ENCODE measurements at regions not wholly inside any gene's neighbourhood (a gene's known extent, or its start where the extent isn't known, plus 50 kb on each side); places are given as distances from the start of the nearest gene placed in this dataset.

DNA sequence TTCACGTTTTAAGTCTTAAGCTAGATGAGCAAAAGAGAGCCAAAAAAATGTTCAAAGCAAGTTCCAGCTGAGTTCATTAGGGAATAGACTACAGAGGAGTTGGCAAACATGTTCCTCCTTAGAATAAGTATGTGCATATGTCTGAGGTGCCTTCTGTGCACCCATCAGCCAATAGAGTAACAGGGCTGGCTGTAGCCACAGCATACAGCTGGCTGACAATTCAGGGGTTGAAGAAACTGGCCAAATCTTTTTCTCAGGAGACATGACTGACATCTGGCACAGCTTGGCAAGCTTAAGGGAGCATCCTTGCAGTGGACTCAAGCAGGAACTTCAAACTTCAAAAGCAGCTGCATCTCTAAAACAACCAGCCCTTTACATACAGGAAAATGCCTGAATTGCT lies 414.8 kb upstream of the PCDH20 start:
- no peak for DNase-seq (ENCODE audit: low read depth, low spot score)
- no peak overlapping the region for H3K4me3 ChIP-seq (ENCODE audit: low read depth, low read length)
- ChIA-PET CTCF (no interaction called here), POLR2A (no interaction called here)
- TF ChIP-seq, protein P1, sequence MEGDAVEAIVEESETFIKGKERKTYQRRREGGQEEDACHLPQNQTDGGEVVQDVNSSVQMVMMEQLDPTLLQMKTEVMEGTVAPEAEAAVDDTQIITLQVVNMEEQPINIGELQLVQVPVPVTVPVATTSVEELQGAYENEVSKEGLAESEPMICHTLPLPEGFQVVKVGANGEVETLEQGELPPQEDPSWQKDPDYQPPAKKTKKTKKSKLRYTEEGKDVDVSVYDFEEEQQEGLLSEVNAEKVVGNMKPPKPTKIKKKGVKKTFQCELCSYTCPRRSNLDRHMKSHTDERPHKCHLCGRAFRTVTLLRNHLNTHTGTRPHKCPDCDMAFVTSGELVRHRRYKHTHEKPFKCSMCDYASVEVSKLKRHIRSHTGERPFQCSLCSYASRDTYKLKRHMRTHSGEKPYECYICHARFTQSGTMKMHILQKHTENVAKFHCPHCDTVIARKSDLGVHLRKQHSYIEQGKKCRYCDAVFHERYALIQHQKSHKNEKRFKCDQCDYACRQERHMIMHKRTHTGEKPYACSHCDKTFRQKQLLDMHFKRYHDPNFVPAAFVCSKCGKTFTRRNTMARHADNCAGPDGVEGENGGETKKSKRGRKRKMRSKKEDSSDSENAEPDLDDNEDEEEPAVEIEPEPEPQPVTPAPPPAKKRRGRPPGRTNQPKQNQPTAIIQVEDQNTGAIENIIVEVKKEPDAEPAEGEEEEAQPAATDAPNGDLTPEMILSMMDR (IDR thresholded peaks at IDR 0.05; ENCODE audit: insufficient read depth, low read length, missing control alignments): no peak

DNA sequence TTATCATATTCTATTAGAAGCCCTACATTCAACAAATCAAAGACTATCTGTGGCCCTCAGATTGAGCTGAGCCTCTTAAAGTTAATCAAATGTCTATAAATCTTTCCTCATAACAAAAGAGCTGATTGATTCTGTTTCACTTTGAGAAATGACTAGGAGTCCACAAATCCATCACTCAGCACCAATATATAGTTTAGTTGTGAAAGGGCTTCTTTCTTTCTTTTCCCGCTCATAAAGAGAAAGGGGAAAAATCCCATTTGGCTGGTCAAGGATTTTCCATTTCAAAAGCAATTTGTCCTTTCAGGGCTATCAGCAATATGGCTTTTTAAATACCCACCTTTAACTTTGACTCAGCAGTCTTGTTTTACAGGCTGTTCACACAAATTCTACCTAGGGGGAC lies 408.5 kb upstream of the PCDH20 start:
- TF ChIP-seq, protein P1 (IDR thresholded peaks at IDR 0.05; ENCODE audit: insufficient read depth, low read length, missing control alignments): no peak
- DNase-seq (ENCODE audit: low read depth, low spot score): no peak
- ChIA-PET CTCF (no interaction called here), POLR2A (no interaction called here)
- H3K4me3 ChIP-seq (ENCODE audit: low read depth, low read length): no peak overlapping the region

DNA sequence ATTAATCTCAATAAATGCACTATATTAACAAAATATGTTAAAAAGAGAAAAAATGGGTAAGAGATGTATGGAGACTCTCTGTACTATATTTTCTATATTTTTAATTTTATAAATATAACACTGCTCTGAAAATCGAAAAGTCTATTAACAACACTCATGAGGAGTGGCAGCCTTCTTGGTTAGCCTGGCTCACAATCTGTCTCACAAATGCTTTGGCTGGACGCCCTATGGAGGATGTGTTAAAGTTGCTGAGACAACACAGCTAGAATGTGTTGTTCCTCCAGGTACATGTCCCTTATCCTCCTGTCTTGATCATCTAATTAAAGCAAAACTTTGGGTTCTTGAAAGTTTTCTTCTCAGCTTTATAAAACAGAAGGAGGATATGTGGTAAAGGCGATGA lies 396.6 kb upstream of the PCDH20 start:
- POLR2A ChIA-PET: no interaction called here
- CTCF ChIA-PET: no interaction called here
- DNase-seq (ENCODE audit: low read depth, low spot score): no peak
- TF ChIP-seq, protein P1 (IDR thresholded peaks at IDR 0.05; ENCODE audit: insufficient read depth, low read length, missing control alignments): no peak
- no peak overlapping the region for H3K4me3 ChIP-seq (ENCODE audit: low read depth, low read length)

DNA sequence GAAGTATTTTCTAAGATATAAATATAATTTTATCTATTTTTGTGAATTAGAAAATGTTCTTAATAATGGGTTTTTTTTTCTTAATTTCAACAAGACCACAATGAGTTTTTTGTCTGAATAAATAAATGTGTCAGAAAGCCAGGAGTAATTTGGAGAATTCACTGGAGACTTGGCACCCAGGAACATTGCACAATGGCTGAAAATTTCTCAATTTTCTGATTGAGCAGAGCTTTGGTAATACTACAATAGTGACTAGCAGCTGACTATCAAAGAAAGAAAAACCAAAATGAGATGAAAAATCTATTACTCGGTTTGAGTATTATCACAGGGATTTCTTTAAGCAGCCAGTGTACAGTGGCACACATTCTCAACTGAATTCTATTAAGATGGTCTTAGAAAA lies 394.4 kb upstream of the PCDH20 start:
- POLR2A ChIA-PET: no interaction called here
- TF ChIP-seq, protein P1 (IDR thresholded peaks at IDR 0.05; ENCODE audit: insufficient read depth, low read length, missing control alignments): no peak
- CTCF ChIA-PET: no interaction called here
- H3K4me3 ChIP-seq (ENCODE audit: low read depth, low read length): no peak overlapping the region
- DNase-seq (ENCODE audit: low read depth, low spot score): no peak

DNA sequence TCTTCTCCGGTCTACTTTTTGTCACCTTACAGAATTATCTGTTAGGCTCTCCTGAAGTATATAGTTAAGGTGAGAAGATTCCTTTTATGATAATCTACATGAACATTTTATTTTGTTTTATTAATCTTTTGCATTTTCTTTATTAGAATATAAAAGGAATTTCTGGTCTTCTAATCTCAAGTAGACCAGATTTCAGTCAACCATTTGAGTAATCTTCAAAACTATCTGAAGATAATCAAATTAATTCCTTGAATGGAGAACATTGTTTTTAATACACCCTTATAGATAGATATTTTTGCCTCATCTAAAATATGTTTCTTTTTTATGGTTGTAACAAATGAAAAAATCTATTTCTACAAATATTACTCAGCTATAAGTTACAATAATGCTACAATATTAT lies 381.7 kb upstream of the PCDH20 start:
- no peak for DNase-seq (ENCODE audit: low read depth, low spot score)
- POLR2A ChIA-PET: no interaction called here
- no peak overlapping the region for H3K4me3 ChIP-seq (ENCODE audit: low read depth, low read length)
- TF ChIP-seq, protein P1 (IDR thresholded peaks at IDR 0.05; ENCODE audit: insufficient read depth, low read length, missing control alignments): no peak
- CTCF ChIA-PET: no interaction called here

DNA sequence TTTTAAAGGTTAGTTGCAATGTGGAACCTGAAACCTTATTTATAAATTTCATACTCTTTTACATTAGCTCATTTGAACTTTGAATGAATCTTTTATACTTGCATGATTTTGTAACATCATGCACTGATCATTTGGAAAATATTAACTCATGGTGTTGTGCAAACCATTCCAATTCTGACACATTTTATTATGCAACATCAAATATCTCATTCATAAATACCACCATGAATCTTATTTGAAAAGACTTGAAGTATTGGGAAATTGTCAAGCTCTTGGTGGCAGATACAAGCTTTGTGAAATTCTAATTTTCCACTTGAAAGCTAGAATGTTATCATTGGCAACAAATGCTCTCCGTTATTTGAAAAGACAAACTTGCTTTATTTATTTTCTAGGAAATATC lies 379.9 kb upstream of the PCDH20 start:
- no peak for DNase-seq (ENCODE audit: low read depth, low spot score)
- POLR2A ChIA-PET: no interaction called here
- no peak overlapping the region for H3K4me3 ChIP-seq (ENCODE audit: low read depth, low read length)
- TF ChIP-seq, protein P1 (IDR thresholded peaks at IDR 0.05; ENCODE audit: insufficient read depth, low read length, missing control alignments): no peak
- CTCF ChIA-PET: no interaction called here
